H1 (cell line): ENCODE measurements at regions not wholly inside any gene's neighbourhood (a gene's known extent, or its start where the extent isn't known, plus 50 kb on each side); places are given as distances from the start of the nearest gene placed in this dataset.

ENCODE experiments used
- CTCF ChIA-PET: fragments of 300-600 bp; sonication (Branson Sonifier 250); formaldehyde crosslinking; loops from one replicate; lab custom pipeline; 2021; ENCODE audit not compliant: partially characterized antibody; lab: Charles Lee
- POLR2A ChIA-PET: fragments of 300-600 bp; sonication (Branson Sonifier 250); formaldehyde crosslinking; loops from one replicate; lab custom pipeline; 2021; ENCODE audit warnings: inconsistent platforms; ENCODE audit not compliant: partially characterized antibody; lab: Charles Lee
- DNase-seq, 2 experiments: peaks; one replicate each; pipeline versions ENCODE4 v3.0.0 to v3.0.0-alpha.2; 2010 to 2022; ENCODE audit warnings: low spot score in 2 of 2, low read depth in 1 of 2, mixed read lengths in 1 of 2
- FAIRE-seq: peaks from 2 replicates; lab custom pipeline; 2011; peaks lifted over from hg19 to GRCh38; lab: Jason Lieb, UNC
- H2AFZ ChIP-seq: 2 replicates; pipeline ENCODE4 v1.8.1; 2012; ENCODE audit warnings: low read length, inconsistent platforms
- H2AK5ac ChIP-seq: 2 replicates; pipeline ENCODE4 v1.6.1; 2013; ENCODE audit warnings: low read depth, low read length
- H2BK120ac ChIP-seq: replicated peaks from 2 replicates; pipeline ENCODE3; 2013; ENCODE audit warnings: low read depth, low read length, inconsistent platforms
- H2BK12ac ChIP-seq: 2 replicates; pipeline ENCODE4 v1.6.1; 2013; ENCODE audit warnings: low read depth, low read length
- H2BK15ac ChIP-seq: 2 replicates; pipeline ENCODE4 v1.6.1; 2013; ENCODE audit warnings: low read length
- H2BK20ac ChIP-seq: 2 replicates; pipeline ENCODE4 v1.6.1; 2013; ENCODE audit warnings: low read length
- H2BK5ac ChIP-seq: 2 replicates; pipeline ENCODE4 v1.6.1; 2013; ENCODE audit warnings: low read depth, low read length
- H3K14ac ChIP-seq: 2 replicates; pipeline ENCODE4 v1.6.1; 2013; ENCODE audit warnings: inconsistent platforms; ENCODE audit not compliant: insufficient read length
- H3K18ac ChIP-seq: 2 replicates; pipeline ENCODE4 v1.6.1; 2013; ENCODE audit warnings: low read length; ENCODE audit errors: extremely low read depth
- H3K23ac ChIP-seq: 2 replicates; pipeline ENCODE4 v1.6.1; 2013; ENCODE audit warnings: inconsistent platforms; ENCODE audit not compliant: insufficient read length
- H3K23me2 ChIP-seq: 2 replicates; pipeline ENCODE4 v1.6.1; 2013; ENCODE audit warnings: low read depth, low read length
- H3K27ac ChIP-seq: 2 replicates; pipeline ENCODE4 v1.6.1; 2011; ENCODE audit warnings: low read depth, low read length, inconsistent platforms
- H3K27me3 ChIP-seq, 4 experiments: replicated peaks in 1 of 4; 1 replicate in 1 of 4; 2 replicates in 3 of 4; pipeline versions ENCODE4 v1.6.1 to v1.8.1; 2011 to 2013; ENCODE audit warnings: low read length in 3 of 4, mild to moderate bottlenecking in 3 of 4, inconsistent platforms in 2 of 4, mixed read lengths in 2 of 4, moderate library complexity in 1 of 4; ENCODE audit not compliant: control insufficient read depth in 3 of 4, insufficient read depth in 3 of 4; ENCODE audit errors: extremely low read depth in 1 of 4
- H3K36me3 ChIP-seq, 4 experiments: 2 replicates each; pipeline versions ENCODE4 v1.6.1 to v1.8.1; 2011 to 2013; ENCODE audit warnings: mild to moderate bottlenecking in 4 of 4, low read length in 3 of 4, moderate library complexity in 2 of 4, control low read depth in 1 of 4, inconsistent platforms in 1 of 4; ENCODE audit not compliant: insufficient read depth in 4 of 4, control insufficient read depth in 2 of 4
- H3K4ac ChIP-seq: replicated peaks from 2 replicates; pipeline ENCODE3; 2013; ENCODE audit warnings: low read length, low read depth, mixed read lengths, inconsistent platforms; ENCODE audit not compliant: insufficient read length
- H3K4me1 ChIP-seq, 4 experiments: replicated peaks in 1 of 4; 1 replicate in 1 of 4; 2 replicates in 3 of 4; pipeline versions ENCODE4 v1.6.1 to v1.8.1; 2011 to 2013; ENCODE audit warnings: low read length in 3 of 4, inconsistent platforms in 2 of 4, mixed read lengths in 1 of 4; ENCODE audit not compliant: insufficient read depth in 4 of 4, control insufficient read depth in 3 of 4
- H3K4me2 ChIP-seq, 2 experiments: 2 replicates each; pipeline versions ENCODE4 v1.6.1 to v1.8.1; 2011 to 2013; ENCODE audit warnings: low read depth in 2 of 2, low read length in 2 of 2, control low read depth in 1 of 2, inconsistent platforms in 1 of 2, mild to moderate bottlenecking in 1 of 2; ENCODE audit not compliant: insufficient read depth in 1 of 2
- H3K4me3 ChIP-seq, 4 experiments: fragments of 200-600, 300-600 bp in 1 of 4; sonication (generic), shearing (Covaris generic), sonication (Bioruptor Twin) in 1 of 4; 2 replicates each; pipeline versions ENCODE4 v1.5.1 to v1.8.1; 2011 to 2016; ENCODE audit warnings: low read length in 4 of 4, low read depth in 3 of 4, control low read depth in 2 of 4, inconsistent platforms in 2 of 4, mild to moderate bottlenecking in 2 of 4, mixed read lengths in 1 of 4, moderate library complexity in 1 of 4; ENCODE audit not compliant: insufficient read depth in 2 of 4; ENCODE audit errors: extremely low read depth in 1 of 4
- H3K56ac ChIP-seq: replicated peaks from 2 replicates; pipeline ENCODE3; 2013; ENCODE audit warnings: low read depth, mild to moderate bottlenecking, mixed read lengths, low read length, inconsistent platforms; ENCODE audit not compliant: insufficient read length
- H3K79me1 ChIP-seq: 2 replicates; pipeline ENCODE4 v1.6.1; 2013; ENCODE audit warnings: low read depth, low read length, control low read depth
- H3K79me2 ChIP-seq, 2 experiments: 2 replicates each; pipeline versions ENCODE4 v1.6.1 to v1.8.1; 2012 to 2013; ENCODE audit warnings: low read length in 2 of 2, mild to moderate bottlenecking in 2 of 2, inconsistent platforms in 1 of 2; ENCODE audit not compliant: insufficient read depth in 2 of 2, control insufficient read depth in 1 of 2
- H3K9ac ChIP-seq, 4 experiments: replicated peaks in 1 of 4; 1 replicate in 1 of 4; 2 replicates in 3 of 4; pipeline versions ENCODE4 v1.6.1 to v1.8.1; 2011 to 2013; ENCODE audit warnings: low read depth in 3 of 4, low read length in 3 of 4, control low read depth in 2 of 4, mild to moderate bottlenecking in 2 of 4, moderate library complexity in 2 of 4, inconsistent platforms in 1 of 4; ENCODE audit errors: extremely low read depth in 1 of 4
- H3K9me3 ChIP-seq, 2 experiments: 2 replicates each; pipeline versions ENCODE4 v1.6.1 to v1.8.1; 2012 to 2013; ENCODE audit warnings: mild to moderate bottlenecking in 2 of 2, moderate library complexity in 2 of 2, control low read depth in 1 of 2, inconsistent platforms in 1 of 2, low read depth in 1 of 2, low read length in 1 of 2, mixed read lengths in 1 of 2; ENCODE audit not compliant: insufficient read depth in 2 of 2
- H4K20me1 ChIP-seq, 2 experiments: replicated peaks in 1 of 2; 2 replicates each; pipeline versions ENCODE3 to v1.8.1; 2011 to 2013; ENCODE audit warnings: inconsistent platforms in 2 of 2, low read length in 2 of 2, mild to moderate bottlenecking in 1 of 2; ENCODE audit not compliant: insufficient read depth in 2 of 2, control insufficient read depth in 1 of 2
- H4K5ac ChIP-seq: 2 replicates; pipeline ENCODE4 v1.6.1; 2013; ENCODE audit warnings: low read length, low read depth, mixed read lengths, inconsistent platforms; ENCODE audit not compliant: insufficient read length
- H4K8ac ChIP-seq: 2 replicates; pipeline ENCODE4 v1.8.0; 2013; ENCODE audit warnings: mild to moderate bottlenecking, moderate library complexity, low read length, inconsistent platforms; ENCODE audit not compliant: insufficient read depth; ENCODE audit errors: extremely low read depth
- H4K91ac ChIP-seq: replicated peaks from 2 replicates; pipeline ENCODE3; 2013; ENCODE audit warnings: low read length, mixed read lengths, inconsistent platforms; ENCODE audit not compliant: insufficient read length
- BCL11A ChIP-seq, 2 experiments: IDR thresholded peaks; one replicate each; pipeline ENCODE4 v1.6.1; 2011; ENCODE audit warnings: low read depth in 2 of 2, low read length in 2 of 2, mild to moderate bottlenecking in 2 of 2
- KDM5A ChIP-seq: fragments of 200-600 bp; IDR thresholded peaks from 2 replicates; pipeline ENCODE4 v1.7.1; 2012; ENCODE audit warnings: mild to moderate bottlenecking, low read length, inconsistent platforms, mixed read lengths
- SP1 ChIP-seq: IDR thresholded peaks from 2 replicates; pipeline ENCODE4 v1.6.1; 2011; ENCODE audit warnings: low read depth, low read length
- ZNF274 ChIP-seq: IDR thresholded peaks from 2 replicates; pipeline ENCODE4 v1.7.0; 2012; ENCODE audit warnings: low read length, borderline replicate concordance; ENCODE audit errors: extremely low read depth
- WGBS, 2 experiments: shearing (Covaris generic) in 1 of 2; methylation state at CpG; one replicate each; pipeline versions ENCODE4 v1.1.6 to v1.1.7; 2013 to 2015; ENCODE audit warnings: low lambda C conversion rate in 2 of 2, mixed read lengths in 2 of 2, inconsistent platforms in 1 of 2, low coverage in 1 of 2, missing lambda C conversion rate in 1 of 2; ENCODE audit not compliant: insufficient replicate concordance in 2 of 2, insufficient coverage in 1 of 2, insufficient read length in 1 of 2; ENCODE audit errors: extremely low coverage in 1 of 2, missing lambda C conversion rate in 1 of 2; 5-methylcytosine and 5-hydroxymethylcytosine counted together

GRCh38 chrX:150152036-150152435 is 211.1 kb upstream of the MAMLD1 start:
- DNase-seq (no peak), FAIRE-seq (no peak)
- H3K4me2 ChIP-seq = no peak overlapping the region
- no peak overlapping the region for H3K27ac ChIP-seq
- no peak overlapping the region for H4K91ac ChIP-seq
- no peak overlapping the region for H2BK15ac ChIP-seq
- no peak overlapping the region for H3K4me3 ChIP-seq
- no peak overlapping the region for H2BK20ac ChIP-seq
- H3K79me2 ChIP-seq = no peaks in the 10 kb centered on the region
- no peak overlapping the region for H2AFZ ChIP-seq
- H4K20me1 ChIP-seq = no peaks in the 10 kb centered on the region
- H2BK12ac ChIP-seq = no peak overlapping the region
- no peak overlapping the region for H4K8ac ChIP-seq
- no peaks in the 10 kb centered on the region for H3K4me1 ChIP-seq
- H3K9me3 ChIP-seq = no peaks in the 10 kb centered on the region
- no peak overlapping the region for H3K14ac ChIP-seq
- H3K18ac ChIP-seq = no peak overlapping the region
- WGBS, 2 experiments = 74% methylated on average over 3 of the region's 4 CpGs; no CpG with 5 or more reads in 1 of the 2 experiments
- no peaks in the 10 kb centered on the region for H3K36me3 ChIP-seq
- no peaks in the 10 kb centered on the region for H3K27me3 ChIP-seq
- POLR2A ChIA-PET = no interaction called here
- no peak overlapping the region for H3K56ac ChIP-seq
- TF ChIP-seq SP1 = no peak
- no peak for TF ChIP-seq ZNF274
- TF ChIP-seq BCL11A (IDR thresholded peaks at IDR 0.05; ENCODE audit: low read depth in 2 of 2, low read length in 2 of 2) = no peak
- no peak for TF ChIP-seq KDM5A
- H3K23me2 ChIP-seq = no peaks in the 10 kb centered on the region
- no peak overlapping the region for H3K23ac ChIP-seq
- H3K4ac ChIP-seq = no peak overlapping the region
- H2BK120ac ChIP-seq = no peak overlapping the region
- CTCF ChIA-PET = no interaction called here
- no peak overlapping the region for H2BK5ac ChIP-seq
- no peak overlapping the region for H4K5ac ChIP-seq
- no peak overlapping the region for H3K9ac ChIP-seq
- H3K79me1 ChIP-seq = no peaks in the 10 kb centered on the region
- no peak overlapping the region for H2AK5ac ChIP-seq
